Panc1 (cell line): ENCODE measurements at regions not wholly inside any gene's neighbourhood (a gene's known extent, or its start where the extent isn't known, plus 50 kb on each side); places are given as distances from the start of the nearest gene placed in this dataset.

Experiments
- POLR2AphosphoS5 ChIP-seq: IDR thresholded peaks from 2 replicates; pipeline ENCODE4 v1.6.1; 2012; ENCODE audit warnings: mild to moderate bottlenecking, low read depth, low read length, moderate library complexity
- SIN3A ChIP-seq: IDR thresholded peaks from 2 replicates; pipeline ENCODE4 v1.6.1; 2012; ENCODE audit warnings: low read depth, mild to moderate bottlenecking, low read length, moderate library complexity, borderline replicate concordance; ENCODE audit not compliant: insufficient read depth
- TF ChIP-seq, protein P1 (sequence below): fragments of 450-650 bp; IDR thresholded peaks from 2 replicates; pipeline ENCODE4 v1.5.1; 2017; ENCODE audit warnings: mild to moderate bottlenecking

DNA sequence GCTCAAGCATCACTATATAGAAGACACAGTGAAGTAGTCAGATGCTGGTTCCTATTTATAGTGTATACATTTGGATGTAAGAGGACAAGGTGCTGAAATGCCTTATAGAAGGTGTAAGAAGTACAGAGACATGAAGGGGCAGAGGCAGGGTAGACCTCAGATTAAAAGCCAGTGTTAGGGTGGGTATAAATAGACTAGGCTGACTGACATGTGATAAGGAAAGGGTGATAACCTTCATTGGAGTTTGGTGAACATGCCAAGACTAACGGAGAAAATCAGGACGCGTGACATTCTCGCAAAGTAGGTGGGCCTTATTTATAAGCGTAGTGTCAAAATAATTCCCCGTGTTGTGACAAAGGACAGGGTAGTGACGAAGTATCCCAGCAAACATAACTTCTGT lies 59.1 kb upstream of the HRH2 start:
- TF ChIP-seq, protein P1, sequence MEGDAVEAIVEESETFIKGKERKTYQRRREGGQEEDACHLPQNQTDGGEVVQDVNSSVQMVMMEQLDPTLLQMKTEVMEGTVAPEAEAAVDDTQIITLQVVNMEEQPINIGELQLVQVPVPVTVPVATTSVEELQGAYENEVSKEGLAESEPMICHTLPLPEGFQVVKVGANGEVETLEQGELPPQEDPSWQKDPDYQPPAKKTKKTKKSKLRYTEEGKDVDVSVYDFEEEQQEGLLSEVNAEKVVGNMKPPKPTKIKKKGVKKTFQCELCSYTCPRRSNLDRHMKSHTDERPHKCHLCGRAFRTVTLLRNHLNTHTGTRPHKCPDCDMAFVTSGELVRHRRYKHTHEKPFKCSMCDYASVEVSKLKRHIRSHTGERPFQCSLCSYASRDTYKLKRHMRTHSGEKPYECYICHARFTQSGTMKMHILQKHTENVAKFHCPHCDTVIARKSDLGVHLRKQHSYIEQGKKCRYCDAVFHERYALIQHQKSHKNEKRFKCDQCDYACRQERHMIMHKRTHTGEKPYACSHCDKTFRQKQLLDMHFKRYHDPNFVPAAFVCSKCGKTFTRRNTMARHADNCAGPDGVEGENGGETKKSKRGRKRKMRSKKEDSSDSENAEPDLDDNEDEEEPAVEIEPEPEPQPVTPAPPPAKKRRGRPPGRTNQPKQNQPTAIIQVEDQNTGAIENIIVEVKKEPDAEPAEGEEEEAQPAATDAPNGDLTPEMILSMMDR, result no peak
- TF ChIP-seq POLR2AphosphoS5 (no peak), SIN3A (no peak)
